KG1 (cell line): ENCODE measurements at regions not wholly inside any gene's neighbourhood (a gene's known extent, or its start where the extent isn't known, plus 50 kb on each side); places are given as distances from the start of the nearest gene placed in this dataset.

Source experiments
- DNase-seq: peaks from one replicate; lab custom pipeline; 2025; lab: John Stamatoyannopoulos, UW

DNA sequence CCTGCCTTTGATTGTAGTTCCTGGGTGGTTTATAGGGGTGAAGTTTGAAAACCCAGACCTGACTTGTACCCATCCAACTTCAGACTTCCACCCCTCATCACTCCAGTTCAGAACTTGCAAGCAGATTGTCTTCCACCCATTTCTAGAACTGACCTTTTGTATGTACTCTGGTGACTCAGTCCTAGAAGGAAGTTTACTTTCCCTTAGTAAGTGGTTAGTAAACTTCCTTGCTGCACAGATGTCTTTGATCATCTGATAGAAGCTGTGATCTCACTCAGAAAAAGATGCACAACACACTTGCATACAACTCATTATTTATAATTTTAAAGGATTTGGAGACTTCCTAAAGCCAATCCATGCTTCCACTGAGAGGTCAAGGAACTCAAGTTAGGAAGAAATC is 368.0 kb downstream of the MFSD1 start:
- DNase-seq, result no peak

- no peak for DNase-seq
Measured at GRCh38 chr3:159170436-159171003, 368.7 kb downstream of the MFSD1 start.

DNA sequence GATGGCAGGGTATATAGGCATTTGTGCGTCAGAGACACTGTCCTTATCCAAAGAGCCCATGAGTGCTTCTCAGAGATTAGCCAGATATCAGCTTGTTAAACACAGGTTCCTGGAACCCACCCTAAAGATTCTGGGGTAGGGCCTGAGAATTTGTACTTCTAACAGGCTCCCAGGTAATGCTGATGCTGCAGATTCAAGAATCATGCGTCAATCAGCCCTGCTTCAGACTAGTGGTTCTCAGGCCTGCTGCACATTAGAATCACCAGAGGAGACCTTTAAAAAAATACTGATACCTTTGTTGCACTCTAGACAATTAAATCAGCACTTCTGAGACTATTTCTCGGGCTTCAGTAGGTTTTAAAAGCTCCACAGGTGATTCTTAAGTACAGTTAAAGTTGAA is 369.5 kb downstream of the MFSD1 start:
- no peak for DNase-seq

DNA sequence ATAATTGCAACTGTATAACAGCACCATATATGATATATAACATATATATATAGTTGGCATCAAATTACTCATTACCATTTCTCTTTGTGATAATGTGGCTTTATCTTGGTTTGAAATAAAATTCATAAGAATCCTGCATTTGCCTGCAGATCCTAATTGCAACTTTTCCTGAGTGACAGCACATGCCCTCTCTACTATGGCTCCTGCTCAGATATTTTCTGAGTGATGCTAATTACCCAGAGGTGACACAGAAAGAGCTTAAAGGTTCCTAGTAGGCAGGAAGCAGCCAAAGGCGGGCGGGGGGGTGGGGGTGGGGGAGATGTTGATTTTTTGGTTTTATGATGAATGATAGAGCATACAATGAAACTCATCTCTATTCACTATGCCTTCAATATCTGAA is 370.6 kb downstream of the MFSD1 start:
- no peak for DNase-seq

DNA sequence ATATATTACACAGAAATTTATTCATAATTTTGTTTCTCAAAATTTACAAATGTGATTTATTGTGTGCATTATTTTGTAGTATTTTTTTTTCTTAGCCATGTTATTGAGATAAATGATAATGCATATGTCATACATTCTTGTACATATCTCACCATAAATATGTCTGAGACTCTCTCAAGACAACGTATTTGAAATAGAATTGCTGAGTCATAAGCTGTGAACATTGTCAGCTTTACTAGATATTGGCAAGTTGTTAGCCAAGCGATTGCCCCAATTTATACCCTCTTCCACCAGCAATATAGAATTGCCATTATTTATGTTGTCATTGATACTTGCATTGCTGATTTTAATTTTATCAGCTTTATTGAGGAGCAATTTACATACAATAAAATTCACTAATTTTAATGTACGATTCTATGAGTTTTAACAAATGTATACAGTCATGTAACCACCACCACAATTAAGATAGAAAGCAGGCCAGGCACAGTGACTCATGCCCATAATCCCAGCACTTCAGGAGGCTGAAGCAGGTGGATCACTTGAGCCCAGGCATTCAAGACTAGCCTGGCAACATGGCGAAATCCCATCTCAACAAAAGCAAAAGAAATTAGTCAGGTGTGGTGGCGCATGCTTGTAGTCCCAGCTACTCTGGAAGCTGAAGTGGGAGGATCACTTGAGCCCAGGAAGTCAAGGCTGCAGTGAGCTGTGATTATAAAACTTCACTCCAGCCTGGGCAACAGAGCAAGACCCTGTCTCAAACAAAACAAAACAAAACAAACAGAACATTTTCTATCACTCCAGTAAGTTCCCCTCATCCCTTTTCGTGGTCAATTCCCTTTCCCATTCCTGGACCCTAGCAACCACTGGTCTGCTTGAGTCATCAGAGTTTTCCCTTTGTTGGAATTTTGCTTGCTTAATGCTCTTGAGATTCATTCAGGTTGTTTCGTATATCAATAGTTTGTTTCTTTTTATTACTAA is 373.1 kb downstream of the MFSD1 start:
- no peak for DNase-seq

DNA sequence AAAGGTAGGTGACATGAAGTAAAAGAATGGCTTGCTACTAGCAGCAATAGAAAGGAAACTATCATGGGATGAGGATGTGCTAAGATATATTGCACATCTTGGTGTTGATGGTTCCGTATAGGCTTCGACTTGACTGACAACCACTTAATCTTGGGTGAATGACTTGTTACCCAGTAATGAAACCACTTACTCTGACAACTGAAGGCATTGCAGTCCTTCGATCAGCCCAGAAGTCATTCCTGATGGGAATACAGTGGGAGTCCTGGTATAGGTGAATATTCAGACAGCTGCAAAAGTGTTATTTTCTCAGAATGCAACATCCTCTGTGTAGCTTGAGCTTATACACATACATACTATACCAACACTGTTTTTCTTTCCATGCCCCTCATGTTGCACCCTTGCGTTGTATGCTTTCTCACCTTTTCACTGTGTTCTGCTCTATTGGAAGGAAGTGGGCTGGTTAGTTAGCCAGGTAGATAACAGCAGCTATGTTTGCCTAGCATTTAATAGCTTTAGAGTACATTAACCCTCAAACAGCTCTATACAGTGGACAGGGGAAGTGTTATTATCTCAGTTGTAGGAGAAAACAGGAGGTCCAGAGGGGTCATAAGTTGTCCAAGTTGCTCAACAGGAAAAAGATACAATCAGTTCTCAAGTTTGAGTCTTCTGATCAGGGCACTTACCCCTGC is 376.5 kb downstream of the MFSD1 start:
- no peak for DNase-seq

DNA sequence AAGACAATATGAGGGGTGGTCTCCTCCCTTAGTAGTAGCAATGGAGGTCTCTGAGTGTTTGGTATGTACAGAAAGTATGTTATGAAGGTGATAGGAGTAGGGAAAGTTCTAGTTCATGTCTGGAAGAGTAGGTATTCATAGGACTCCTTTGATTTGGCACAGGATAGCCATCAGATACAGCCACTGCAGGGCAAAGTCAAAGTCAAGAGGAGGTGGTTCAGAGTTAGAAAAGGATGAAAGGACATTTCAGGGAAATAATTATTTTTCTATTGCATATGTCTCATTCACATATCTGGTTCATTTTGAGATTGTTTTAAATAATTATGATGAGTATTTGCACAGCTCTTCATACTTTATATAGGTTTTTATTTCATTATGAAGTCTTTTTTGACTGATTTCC is 381.1 kb downstream of the MFSD1 start:
- DNase-seq, result no peak

GRCh38 chr3:159185443-159186050 is 383.7 kb downstream of the MFSD1 start:
- DNase-seq, result no peak

DNA sequence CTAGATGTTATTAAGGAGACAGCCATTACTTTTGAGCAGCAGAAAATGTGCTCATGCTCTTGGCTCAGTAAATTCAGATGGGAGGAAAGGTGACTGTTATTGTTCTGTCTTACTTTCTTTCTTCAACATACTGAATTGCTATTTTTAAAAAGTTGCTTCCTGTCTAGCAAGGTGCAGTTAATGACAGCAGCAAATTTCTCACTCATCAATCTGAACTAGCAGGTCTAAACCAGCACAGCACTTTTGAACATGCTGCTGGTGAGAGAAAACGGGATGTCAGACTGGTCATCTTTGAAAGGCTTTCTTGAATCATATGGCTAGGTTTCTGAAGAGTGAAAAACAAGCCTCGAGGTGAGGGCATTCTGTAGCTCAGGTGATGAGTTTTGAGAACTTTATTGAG is 384.7 kb downstream of the MFSD1 start:
- DNase-seq, result no peak

- DNase-seq, result no peak
Measured at GRCh38 chr3:159187232-159187631, 385.4 kb downstream of the MFSD1 start.

DNA sequence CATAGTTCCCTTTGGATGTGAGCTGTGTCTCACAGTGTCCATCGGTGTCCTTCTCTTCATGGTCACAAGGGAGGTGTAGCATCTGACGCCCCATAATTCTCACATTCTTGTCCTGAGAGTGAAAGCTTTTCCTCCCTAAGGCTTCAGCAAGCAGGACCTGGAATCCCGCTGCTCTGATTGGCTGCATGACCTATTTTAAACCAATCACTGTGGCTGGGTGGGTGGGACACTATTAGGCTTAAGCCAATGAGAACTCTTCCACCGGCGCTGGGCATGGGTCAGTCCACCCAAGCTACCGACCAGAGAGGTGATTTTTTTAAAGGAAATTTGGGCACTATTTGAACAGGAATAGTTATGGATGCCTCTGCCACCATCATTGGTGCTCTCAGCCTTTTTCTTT is 385.9 kb downstream of the MFSD1 start:
- DNase-seq, result no peak

DNA sequence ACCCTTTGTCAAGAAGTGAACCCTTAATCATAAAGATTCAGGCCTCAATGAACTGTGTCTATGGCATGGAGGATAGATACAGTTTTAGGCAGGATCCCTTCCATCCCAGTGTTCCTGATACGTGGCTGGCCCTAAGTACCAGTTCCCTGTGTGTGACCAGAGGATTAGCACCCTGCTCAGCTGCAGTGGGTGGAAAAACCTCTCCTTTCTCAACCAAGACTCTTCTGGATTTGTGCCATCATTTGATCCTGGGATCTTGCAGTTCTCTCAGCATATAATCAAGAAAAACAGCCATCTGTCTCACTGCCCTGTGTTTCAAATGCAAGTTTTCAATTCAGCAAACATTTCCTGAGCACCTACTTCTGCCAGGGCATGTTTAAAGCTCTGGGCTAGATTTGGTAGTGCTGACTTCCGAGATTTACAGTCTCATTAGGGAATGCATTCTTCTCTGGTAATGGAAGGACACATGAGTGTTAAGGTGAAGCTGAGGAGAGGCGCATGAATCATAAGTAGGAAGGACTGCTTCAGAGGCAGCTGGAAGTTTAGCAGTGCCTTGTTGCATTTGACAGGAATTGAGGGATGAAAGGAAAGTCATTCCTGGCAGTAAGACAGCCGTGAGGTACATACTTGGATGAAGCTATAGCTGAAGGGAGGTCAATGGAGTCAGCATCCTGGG is 388.3 kb downstream of the MFSD1 start:
- DNase-seq, result no peak

DNA sequence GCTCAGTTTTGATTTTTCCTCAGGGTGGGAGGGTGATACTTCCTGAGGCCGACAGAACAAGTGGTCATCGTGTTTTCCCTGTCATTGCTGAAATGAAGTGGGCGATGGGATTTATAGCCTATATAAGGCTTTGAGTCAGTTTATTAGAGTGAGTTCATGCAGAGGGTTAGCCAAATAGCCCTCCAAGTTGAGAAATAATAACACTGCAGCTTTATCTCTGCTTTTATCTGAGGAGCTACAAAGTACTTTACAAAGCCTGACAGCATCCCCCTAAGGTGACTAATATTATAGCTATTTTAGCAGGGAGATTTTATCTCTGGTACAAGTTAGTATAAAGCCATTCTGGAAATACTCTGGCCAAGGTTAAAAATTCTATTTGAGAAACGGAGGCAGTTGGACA is 389.6 kb downstream of the MFSD1 start:
- DNase-seq, result no peak

DNA sequence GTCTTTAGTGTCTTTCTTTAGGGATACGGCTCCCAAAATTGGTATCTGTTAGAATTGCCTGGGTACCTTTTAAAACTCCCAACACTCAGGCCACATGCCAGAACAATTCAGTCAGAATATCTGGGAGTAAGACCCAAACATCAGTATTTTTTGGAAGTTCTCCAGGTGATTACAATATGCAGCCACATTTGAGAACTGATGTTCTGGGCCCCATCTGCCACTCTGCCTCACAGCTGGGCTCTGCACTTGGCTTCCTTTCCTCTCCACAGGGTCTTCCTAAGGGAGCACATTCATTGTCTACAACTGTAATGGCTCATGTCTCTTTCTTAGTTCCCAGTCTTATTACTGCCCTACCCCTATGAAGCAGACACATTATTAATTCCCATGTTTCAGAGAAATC is 394.5 kb downstream of the MFSD1 start:
- DNase-seq, result no peak

GRCh38 chr3:159200176-159200575 is 398.3 kb downstream of the MFSD1 start:
- DNase-seq, result no peak

GRCh38 chr3:159208050-159208449 is 406.2 kb downstream of the MFSD1 start:
- DNase-seq, result no peak

DNA sequence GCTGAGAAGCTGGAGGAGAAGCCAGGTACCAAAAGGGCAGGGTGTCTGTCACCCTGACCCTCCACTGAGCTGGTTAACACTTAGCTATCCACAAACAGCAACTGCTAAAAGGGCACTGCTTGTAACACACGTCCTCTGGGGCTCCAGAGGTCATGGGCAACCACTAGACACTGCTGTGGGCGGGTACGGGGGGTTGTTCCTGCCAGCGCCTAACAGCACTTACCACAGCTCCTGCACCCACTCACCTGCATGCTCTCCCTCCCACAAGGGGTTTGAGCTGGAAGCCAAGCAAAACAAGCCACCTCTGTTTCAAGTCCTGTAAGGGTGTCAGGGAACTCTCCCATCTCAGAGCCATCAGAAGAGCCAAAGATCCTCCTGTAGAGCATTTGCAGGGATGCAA is 407.6 kb downstream of the MFSD1 start:
- no peak for DNase-seq

- DNase-seq, result no peak
Measured at GRCh38 chr3:159210336-159210735, 408.5 kb downstream of the MFSD1 start.

DNA sequence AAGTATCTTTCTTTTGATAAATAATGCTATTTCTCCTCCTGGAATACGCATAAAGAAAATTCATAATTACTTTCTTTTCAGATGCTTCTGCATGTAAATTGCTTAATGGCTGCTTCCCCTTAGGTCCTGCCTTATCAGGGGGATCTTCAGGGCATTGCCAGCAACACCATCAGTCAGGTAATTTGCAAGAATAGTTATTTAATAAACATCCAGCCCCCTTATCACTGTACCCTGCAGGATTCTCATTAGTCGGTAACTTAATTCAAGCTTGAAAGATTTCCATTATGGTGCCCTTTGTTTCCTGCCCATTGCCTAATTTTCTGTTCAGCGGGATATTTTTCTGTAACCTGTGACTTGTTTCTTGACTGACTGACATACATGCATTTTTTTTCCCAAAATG is 414.5 kb downstream of the MFSD1 start:
- DNase-seq, result no peak

DNA sequence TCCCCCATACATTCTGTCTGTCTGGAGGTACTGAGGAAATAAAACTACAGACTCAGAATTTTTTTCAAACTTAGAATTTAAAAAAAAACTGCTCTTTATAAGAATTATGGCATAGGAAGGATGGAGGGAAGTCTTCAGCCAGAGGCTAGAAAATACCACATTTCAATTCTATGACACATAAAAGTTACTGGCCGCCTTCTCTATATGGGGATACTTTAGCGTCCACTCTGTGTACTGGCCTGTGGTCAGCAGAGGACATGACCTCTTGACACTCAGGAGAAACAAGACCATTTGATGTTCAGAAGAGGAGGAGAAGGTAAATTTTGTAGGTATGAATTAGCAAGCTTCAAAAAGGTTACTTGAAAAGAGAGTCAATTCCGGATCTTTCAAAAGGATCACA is 417.4 kb downstream of the MFSD1 start:
- no peak for DNase-seq

- no peak for DNase-seq
Measured at GRCh38 chr3:159221335-159221734, 419.5 kb downstream of the MFSD1 start.

DNA sequence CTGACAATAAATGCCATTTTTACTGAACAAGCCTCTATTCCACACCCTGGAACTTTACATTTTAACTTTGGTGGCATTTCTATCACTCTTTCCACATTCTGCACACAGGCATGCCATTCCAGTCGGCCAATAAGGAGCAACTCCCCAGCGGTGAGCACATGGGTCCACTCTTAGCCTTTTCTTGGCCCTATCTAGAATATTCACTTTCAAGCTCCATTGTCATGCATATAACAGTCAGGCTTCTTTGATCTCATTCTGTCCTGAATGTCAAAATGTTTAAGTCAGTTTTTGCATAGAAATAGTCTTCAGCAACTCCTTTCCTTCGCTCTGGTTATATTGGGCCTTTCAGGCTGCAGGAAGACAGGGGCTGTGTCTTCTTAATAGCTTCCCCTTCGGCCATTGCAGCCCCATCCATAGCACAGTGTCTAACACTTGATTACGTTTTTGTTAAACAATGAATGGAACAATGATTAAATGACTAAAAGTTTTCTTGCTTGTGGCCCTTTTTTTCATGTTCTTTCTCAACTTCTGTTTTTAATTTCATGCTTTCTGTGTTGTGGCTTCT is 427.3 kb downstream of the MFSD1 start:
- DNase-seq, result no peak
